Tongue (tissue), 1 donor: ENCODE measurements at regions not wholly inside any gene's neighbourhood (a gene's known extent, or its start where the extent isn't known, plus 50 kb on each side); places are given as distances from the start of the nearest gene placed in this dataset.

ENCODE experiments used
- DNase-seq: peaks from one replicate; pipeline ENCODE4 v3.0.0-alpha.2; 2015

DNA sequence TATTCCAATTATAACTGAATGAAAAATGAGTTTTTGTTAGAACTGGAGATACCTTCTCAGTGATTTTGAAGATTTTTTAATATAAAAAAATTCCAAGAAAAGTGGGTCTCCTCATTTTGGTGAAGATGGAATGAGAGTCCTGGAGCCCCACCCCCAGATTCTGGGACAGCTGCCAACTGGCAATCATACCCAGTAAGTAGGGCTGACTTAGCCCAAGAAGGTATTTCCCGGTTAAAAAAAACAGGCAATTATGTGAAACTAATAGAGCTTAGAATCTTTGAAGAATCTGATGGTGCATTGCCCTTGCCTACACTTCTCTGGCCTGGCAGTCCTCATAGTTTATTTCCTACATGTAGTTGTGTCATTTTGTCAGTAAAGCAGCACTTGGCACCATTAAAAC, 52.8 kb upstream of the VWDE start:
- peak; percentile 57 for DNase-seq

DNA sequence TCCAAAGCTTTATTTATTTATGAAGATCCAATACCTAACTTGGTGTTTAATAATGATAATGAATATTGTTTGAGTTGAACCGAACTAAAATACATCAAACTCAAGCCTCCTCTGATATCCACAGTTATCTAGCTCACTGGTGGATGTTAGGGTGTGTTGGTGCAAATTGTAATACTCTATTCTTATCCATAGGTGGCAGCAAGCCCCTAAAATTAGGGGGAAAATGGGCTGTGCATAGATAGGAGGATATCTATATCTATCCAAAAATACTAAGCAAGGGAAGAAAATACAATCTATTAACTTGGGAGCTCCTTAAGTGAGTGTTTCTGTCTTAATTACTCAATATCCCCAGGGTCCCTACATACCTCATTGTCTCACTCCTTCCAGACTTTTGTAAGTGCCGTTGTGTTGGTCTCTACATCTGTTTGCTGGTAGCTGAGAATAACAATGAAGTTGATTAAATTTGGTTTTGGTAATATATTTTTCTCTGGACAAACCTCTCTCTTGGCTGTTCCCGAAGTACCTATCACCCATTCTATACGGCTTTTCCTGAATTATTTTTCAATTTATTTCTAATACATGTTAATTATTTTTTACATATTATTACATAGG, 55.0 kb upstream of the VWDE start:
- DNase-seq: peak; percentile 67

DNA sequence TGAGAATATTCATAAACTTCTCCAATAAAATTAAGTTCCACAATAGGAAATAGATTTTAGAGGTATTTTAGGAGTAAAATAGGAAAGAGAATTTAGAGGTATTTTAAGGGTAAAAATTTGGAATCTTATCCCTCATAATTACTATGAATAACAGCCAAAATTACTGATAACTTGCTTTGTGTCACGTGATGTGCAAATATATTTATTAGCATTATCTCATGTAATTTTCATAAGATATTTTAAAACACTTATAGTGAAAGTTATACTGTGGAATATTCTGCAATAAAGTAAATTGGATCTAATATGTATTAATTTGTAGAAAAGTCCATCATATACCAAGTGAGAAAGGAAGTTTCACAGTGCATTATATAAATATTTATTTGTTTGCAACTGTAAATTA, 64.2 kb upstream of the VWDE start:
- no peak for DNase-seq

DNA sequence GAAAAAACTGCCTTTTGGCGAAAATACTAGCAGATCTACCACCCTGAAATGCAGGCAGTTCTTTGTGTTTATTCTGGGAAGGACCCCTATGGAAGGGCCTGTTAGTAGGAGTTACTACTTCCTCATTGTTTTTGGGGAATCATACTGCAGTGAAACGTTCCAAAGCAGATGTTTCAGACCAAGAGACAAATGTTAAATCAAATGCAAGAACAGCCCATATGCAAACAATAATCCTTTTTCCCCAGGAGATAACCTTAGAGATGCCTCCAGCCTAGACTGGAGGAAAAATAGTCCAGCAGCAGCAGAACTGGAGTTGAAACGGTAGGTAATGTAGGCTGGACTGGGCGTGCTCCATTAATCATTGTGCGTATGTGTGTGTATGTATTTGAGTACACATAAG, 65.9 kb upstream of the VWDE start:
- no peak for DNase-seq

DNA sequence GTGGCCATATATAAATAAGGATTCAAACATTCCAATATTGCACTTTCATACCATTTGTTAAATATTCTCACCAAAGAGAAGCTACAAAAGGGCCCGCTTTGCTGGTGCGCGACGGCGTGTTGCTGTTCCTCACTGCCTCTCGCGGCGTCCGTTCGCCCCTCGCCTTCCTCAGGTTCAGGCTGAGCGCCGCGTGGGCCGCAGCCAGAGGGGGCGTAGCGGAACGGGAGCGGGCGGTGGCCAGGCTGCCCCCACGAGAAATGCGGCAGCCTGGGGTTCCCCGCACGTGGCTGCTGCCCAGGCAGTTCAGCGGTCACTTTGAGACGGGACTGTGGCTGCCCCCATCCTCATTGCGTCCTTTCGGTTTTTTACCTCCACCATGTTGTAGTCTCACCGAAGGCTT, 67.3 kb upstream of the VWDE start:
- DNase-seq: no peak

DNA sequence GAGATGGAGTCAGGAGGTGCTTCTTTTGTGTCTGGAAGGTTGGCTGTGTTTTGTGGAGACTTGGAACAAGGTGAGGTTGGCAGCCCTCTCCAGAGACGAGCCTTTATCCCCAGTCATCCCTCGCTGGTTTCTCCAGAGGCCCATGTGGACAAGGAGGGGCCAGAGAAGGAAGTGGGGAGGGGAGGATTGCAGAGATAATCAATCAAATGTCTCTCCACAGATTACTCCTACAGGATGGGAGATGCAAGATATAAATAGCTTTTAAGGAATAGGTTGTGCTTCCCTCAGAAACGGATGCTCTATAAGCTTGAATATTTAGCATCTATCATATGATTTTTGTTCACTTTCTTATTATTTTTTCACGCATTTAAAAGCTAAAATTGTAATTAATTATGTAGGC, 70.4 kb upstream of the VWDE start:
- no peak for DNase-seq

DNA sequence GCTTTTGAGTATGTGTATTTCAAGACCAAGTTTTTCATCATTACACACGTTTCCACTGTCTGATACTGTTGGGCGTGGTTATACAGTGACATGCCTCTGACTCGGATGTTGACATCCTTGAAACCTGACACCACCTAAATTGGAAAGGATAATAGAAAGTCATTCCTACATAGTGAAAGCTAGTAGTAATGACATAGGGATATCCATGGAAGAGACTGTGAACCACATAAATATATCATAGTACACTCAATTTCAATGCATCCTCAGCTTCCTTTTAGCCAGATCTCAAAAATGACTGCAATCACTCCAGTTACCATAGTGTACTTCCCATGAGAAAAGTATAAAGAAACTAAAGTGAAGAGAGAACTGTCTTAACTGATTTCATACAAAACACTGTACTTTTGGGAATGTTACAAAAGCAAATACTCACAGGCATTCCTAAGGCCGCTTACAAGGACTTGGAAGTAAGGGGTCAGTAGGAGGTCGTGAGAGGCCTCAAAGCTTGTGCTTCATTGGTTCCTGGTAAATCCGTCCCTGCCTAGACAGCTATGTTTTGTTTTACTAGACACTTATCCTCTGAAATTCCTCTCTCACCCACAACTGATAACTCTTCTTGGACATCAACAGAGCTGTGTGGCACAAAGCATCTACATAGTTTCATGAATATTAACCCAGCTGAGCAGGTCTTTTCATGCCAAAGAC, 71.8 kb upstream of the VWDE start:
- peak; percentile 14 for DNase-seq

DNA sequence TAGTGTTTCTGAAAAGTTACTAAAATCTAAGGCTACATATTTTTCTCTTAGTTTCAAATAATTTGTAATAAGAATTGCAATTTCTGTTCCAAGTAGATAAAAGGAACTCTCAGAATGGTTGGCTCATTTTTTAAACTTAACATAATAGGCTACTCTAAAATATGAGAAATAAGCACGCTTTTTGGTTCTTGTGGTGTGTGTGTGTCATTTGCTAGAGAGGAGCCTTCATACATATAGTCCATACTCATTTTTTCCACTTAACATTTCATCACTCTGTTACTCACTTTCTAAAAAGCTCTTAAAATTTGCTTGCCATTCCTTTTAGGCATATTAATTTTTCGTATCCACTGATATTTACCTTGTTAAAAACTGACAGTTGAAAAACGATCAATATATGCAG, 74.0 kb upstream of the VWDE start:
- no peak for DNase-seq

DNA sequence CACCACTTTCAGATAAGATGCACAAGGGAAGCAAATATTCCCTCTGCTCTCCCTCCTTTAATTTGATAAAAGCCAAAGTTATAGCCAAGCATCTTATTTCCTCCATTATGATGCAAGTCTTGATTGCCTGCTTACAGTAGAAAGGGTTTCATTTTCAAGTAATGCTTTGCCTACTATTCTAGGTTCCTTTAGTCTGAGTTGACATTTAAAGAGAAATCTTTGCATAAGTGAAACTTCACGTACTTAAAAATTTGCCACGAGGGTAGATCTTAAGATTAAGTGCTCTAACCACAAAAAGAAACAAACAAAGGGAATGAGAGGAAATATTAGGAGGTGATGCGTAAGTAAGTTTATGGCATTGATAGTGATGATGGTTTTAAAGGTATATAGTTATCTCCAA, 78.1 kb upstream of the VWDE start:
- no peak for DNase-seq

DNA sequence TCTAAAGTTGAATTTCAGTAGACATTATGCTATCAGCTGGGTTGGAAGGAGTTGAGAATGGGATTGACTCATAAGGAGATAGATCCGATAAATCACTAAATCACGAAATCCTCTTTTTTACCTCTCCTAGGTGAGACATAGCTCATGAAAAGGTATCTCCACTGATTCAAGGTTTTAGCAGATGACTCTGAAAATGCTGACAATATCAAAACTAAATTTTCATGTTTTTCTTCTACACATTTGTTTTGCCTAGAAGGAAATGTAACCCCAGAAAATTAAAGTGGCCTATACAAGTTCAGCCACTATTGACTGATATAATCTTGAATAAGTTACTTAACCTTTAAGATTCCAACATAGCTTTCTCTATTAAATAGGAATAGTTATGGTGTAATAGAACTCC, 82.2 kb upstream of the VWDE start:
- no peak for DNase-seq

DNA sequence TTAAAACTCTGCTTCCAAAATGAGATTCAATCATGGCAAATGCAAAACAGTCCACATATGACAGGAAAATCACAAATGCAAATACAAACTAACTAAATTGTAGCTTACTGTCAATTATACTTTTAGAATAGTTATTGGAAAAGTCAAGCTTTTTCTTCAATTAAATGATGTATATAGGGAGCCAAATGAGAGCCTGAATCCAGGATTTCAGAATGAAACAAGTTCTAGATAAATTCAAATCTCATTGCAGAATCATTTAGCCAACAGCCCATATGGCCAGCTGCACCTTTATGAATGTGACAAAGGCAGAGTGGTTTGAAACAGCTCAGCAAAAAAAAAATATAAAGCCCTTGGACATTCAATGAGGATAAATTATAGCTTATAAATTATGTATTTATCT, 82.2 kb upstream of the SCIN start:
- no peak for DNase-seq

DNA sequence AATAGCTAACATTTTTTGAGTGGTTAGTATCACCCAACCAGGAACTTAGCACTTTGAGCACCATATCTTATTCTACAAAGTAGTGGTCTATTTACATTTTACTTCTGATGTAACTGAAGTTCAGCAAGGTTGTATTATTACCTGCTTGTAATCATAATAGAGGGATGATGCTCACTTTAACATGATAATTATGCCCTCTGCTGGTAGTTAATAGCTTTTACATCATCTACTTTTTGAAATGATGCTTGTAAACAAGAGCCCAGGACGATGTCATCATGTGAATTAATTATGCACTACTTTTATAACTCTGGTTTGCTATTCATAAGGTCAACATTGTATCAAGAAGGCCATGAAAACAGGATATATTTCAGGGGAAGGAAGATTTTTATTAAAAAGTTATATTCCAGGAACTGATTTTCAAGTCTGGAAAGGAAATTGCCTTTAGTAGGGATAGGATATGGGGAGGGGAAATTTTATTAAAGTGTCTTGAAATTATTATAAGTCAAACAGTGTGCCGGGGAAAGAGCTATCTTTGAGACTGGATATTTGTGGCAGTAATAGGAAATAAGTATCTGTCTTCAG, 80.3 kb upstream of the SCIN start:
- DNase-seq: peak; percentile 24

DNA sequence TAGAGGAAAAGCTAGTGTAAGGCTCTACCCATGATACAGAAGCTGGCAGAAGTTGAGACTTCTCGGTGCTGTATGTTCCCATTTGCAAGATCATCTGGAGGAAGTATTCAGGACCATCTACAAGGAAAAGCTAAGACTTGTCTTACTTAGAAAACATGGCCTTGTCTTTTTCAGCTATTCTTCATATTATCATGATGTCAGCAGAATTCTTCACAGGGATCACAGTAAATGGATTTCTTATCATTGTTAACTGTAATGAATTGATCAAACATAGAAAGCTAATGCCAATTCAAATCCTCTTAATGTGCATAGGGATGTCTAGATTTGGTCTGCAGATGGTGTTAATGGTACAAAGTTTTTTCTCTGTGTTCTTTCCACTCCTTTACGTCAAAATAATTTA, 79.6 kb upstream of the SCIN start:
- no peak for DNase-seq

DNA sequence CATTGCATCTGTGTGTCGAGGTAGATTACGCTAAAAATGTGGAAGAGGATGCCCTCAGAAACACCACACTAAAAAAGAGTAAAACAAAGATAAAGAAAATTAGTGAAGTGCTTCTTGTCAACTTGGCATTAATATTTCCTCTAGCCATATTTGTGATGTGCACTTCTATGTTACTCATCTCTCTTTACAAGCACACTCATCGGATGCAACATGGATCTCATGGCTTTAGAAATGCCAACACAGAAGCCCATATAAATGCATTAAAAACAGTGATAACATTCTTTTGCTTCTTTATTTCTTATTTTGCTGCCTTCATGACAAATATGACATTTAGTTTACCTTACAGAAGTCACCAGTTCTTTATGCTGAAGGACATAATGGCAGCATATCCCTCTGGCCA, 79.0 kb upstream of the SCIN start:
- DNase-seq: no peak

DNA sequence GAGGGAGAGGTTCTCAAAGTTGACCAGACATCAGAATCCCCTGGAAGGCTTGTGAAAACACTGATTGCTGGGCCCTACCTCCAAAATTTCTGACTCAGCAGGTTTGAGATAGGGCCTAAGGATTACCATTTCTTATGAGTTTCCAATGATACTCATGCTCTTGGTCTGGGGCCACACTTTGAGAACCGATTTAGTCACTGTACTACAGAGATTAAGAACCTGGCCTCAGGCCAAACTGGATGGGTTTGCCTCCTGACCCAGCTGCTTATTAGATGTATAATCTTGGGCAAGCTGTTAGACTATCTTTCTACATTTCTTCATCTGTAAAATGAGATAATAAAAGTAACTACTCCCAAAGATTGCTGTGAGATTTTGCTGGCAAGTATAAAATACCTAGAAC, 77.1 kb upstream of the SCIN start:
- peak; percentile 60 for DNase-seq

DNA sequence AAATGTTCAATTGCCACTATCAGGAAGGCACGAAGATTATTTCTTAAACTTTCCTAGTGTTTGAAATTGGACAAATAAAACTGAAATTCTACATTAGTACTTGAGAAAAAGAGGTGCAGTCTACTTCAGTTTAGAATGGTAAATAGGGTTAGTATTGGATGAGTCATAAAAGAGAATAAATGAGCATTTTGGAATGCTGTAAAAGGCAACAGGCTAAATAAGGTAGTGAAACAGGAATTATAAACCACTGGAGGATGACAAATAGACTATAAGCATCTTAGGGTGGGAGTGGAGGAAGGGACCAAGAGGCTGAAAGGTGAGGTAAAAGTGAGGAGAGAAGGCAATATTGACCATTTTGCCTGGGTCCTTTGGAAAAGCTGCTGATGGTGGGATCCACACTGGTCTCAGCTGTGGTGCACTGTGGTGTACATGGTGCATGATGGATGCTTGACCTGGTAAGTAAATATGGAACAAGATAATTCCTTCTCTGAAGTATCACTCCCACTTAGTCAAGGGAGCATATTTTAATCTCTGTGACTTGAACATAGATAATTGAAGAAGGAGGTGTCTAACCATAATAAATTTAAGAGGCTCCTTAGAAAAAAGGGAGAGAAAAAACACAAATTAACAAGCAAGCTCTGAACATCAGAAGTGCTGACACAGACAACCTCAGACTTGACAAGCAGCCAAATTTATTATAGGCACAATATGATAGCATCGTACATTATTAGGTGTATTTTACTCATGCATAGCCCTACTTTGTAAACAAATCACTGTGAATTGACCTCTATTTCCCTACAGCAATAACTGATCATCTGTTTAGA, 76.4 kb upstream of the SCIN start:
- no peak for DNase-seq

DNA sequence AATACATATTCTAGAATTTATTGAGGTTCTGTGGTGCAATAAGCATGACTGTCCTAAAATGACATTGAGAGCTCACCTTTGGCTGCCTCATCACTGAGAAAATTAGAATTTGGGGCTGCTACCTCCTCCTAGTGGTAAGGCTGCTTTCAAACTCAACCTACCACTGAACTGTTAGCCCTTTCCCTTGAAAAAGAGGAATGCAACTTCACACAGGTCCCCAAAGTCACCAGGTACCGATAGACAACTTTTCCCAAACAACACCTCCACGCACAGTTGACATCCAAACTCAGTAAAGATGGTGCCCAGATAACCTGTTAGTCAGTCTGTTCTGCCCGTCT, 75.9 kb upstream of the SCIN start:
- no peak for DNase-seq

DNA sequence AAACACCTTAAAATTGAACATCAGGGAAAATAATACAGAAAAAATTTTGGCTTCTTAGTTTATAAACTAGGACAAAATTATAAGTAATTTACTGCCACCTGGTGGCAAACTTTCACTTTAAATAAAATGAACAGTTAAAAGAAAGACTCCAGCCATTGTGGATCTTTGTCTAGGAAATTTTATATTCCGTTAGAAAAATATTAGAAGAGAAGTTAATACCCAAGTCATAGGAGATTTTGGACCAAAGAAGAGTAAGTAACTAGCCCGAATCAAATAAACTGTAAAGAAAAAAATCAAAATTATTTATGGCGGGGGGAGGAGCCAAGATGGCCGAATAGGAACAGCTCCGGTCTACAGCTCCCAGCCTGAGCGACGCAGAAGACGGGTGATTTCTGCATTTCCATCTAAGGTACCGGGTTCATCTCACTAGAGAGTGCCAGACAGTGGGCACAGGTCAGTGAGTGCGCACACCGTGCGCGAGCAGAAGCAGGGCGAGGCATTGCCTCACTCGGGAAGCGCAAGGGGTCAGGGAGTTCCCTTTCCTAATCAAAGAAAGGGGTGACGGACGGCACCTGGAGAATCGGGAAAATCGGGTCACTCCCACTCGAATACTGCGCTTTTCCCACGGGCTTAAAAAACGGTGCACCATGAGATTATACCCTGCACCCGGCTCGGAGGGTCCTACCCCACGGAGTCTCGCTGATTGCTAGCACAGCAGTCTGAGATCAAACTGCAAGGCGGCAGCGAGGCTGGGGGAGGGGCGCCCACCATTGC, 73.4 kb upstream of the SCIN start:
- peak; percentile 80 for DNase-seq

DNA sequence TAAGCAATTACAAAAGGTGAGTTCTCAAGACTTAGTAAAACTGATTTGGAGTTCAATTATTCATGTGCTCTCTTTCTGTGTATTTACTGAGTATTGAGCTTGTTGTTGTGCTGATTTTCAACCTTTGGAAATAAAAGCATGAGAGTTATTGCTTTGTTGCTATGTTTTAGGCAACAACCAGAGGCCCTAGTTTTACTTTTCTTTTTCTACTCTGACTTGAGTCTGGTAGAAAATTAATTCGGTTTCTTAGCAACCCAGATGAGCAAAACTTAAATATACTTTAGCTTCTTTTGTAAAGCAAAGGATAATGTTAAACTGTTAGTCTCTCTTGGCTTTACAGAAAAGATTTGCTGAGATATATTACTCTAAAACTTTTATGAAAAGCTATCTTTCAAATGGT, 66.4 kb upstream of the SCIN start:
- DNase-seq: peak; percentile 43

DNA sequence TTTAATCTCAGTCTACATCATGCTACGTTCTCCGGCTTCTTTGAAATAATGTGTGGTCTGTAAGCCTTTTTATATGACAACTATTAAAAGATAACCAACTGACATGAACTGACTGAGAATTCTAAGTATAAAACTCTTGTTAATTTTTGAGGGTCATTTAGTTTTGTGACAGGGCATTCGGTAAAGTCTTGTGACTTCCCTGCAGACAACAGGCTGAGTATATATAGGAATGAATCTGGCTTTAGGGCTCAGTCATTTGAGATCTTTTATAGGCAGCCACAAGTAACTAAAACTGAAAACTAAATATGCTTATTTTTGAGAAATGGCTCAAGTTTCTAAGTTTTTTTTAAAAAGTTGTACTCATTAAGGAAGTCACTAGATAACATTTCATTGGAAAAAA, 62.5 kb upstream of the SCIN start:
- DNase-seq: no peak

DNA sequence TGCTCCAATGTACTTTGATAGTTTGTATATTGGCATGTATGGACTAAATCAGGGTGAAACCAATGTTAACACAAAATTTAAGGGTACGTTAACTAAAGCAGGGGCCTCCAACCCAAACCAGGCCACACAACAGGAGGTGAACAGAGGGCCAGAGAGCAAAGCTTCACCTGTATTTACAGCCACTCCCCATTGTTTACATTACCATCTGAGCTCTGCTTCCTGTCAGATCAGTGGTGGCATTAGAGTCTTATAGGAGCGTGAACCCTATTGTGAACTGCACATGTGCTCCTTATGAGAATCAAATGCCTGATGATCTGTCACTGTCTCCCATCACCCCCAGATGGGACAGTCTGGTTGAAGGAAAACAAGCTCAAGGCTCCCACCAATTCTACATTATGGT, 62.0 kb upstream of the SCIN start:
- no peak for DNase-seq

DNA sequence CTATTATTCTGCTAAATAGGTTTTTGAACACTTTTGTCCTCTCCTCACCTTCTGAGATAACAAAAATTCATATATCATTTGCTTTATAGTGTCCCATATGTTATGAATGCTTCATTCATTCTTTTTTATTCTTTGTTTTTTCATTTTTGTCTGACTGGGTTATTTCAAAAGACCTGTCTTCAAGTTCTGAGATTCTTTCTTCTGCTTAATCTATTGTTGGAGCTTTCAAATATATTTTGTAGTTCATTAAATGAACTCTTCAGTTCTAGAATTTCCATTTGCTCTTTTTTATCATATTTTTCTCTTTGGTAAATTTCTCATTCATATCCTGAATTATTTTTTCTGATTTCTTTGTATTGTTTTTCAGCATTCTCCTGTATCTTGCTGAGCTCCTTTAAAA, 53.1 kb upstream of the SCIN start:
- no peak for DNase-seq
